ENCODE measurements at regions not wholly inside any gene's neighbourhood (a gene's known extent, or its start where the extent isn't known, plus 50 kb on each side); places are given as distances from the start of the nearest gene placed in this dataset.

DNA sequence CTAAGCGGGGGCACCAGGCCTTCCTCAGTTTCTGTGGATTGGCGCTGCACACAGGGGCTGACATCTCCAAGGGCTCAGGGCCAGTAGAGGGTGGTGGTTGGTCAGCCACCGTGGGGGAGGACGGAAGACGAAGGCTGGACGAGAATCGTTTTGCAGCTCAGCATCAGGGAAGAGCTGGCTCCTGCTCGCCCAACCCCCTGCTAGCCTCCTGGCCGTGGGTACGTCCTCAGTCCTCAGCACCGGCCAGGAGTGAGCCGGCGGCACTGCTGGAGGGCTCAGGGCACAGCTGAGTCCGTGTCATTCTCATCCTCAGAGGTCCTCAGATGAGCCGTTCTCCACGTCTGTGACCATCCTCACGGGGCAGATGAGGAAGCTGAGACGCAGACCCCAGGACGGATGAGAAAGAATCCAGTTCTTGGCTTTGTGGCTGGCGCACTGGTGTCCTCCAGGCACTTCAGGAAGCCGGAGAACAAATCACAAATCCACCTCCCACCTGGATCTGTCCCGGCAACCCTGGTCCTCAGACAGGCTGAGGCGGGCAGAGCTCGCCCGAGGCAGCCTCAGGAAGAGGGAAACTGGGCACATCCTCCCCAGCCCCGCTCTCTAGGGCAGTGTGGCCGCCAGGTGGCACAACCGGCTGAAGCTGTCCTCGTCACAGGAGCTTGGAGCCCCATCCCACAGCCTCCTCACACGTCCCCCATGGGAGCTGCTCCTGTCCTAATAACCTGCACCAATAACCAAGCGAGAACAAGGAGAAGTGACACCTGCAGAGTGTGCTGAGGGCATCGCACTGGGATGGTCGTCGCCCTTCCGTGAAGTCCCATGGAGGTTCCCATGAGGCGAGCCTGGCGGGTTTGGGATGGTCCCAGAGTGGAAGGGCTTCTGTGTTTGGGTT is 393.7 kb downstream of the BRD1 start:
- DNase-seq (ENCODE audit: extremely low read depth, insufficient read length): no peak
- no peaks in the 10 kb centered on the region; the same call in 1 of the 2 replicates for H3K27me3 ChIP-seq (replicated peaks; ENCODE audit: control insufficient read depth, insufficient read depth, low read length)
- H3K36me3 ChIP-seq (ENCODE audit: control insufficient read depth, insufficient read depth, low read length): no peaks in the 10 kb centered on the region
- TF ChIP-seq, protein P1, sequence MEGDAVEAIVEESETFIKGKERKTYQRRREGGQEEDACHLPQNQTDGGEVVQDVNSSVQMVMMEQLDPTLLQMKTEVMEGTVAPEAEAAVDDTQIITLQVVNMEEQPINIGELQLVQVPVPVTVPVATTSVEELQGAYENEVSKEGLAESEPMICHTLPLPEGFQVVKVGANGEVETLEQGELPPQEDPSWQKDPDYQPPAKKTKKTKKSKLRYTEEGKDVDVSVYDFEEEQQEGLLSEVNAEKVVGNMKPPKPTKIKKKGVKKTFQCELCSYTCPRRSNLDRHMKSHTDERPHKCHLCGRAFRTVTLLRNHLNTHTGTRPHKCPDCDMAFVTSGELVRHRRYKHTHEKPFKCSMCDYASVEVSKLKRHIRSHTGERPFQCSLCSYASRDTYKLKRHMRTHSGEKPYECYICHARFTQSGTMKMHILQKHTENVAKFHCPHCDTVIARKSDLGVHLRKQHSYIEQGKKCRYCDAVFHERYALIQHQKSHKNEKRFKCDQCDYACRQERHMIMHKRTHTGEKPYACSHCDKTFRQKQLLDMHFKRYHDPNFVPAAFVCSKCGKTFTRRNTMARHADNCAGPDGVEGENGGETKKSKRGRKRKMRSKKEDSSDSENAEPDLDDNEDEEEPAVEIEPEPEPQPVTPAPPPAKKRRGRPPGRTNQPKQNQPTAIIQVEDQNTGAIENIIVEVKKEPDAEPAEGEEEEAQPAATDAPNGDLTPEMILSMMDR (IDR thresholded peaks at IDR 0.05; ENCODE audit: insufficient read depth, low read length, poor library complexity, severe bottlenecking): peak; percentile 29
- H3K4me3 ChIP-seq (replicated peaks; ENCODE audit: low read depth, low read length): no peak overlapping the region

DNA sequence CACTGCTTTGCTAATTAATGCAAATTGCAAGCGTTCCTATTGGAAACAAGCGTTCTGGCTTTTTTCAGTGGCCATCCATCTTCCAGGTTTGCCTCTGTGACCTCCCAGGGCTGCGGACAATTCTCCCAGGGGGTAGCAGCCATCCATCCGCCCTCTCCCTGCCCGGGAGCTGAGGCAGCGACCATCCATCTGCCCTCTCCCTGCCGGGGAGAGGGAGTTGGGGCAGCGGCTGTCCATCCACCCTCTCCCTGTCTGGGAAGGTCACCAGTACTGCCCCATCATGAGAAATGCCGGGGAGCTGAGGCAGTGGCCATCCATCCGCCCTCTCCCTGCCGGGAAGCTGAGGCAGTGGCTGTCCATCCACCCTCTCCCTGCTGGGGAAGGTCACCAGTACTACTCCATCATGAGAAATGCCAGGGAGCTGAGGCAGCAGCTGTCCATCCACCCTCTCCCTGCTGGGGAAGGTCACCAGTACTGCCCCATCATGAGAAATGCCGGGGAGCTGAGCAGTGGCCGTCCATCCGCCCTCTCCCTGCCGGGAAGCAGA is 394.7 kb downstream of the BRD1 start:
- no peak overlapping the region for H3K4me3 ChIP-seq (replicated peaks; ENCODE audit: low read depth, low read length)

DNA sequence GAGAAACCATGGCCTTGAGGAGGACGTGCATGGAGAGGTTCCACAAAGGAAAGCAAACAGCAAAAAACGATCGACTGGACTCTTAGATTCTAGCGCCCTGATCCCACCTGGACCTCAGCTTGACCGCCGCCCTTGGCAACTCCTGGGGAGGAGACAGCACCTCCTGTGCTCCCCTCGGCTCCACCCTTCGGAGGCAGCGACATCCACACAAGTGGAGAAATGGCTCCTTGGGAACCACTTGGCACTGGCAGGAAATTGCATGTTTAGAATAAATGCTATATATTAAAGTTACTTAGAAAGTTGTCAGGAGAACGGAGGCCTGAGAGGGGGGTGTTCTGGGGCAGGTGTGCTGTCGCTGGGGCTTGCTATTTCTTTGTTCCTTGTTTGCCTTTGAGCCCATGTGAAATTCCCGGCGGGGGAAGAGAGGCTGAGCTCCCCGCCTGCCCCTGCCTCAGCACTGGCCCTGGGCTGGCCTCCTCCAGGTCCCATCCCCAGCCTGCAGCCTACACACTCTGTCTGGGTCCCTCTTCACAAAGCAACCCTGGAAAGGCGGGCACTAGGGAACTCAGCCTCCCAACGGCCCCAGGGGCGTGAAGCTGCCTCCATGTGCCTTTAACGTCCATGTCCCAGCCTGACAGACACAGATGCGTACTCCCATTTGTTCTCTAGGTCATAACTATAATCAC is 395.3 kb downstream of the BRD1 start:
- TF ChIP-seq, protein P1 (IDR thresholded peaks at IDR 0.05; ENCODE audit: insufficient read depth, low read length, poor library complexity, severe bottlenecking): no peak
- DNase-seq (ENCODE audit: extremely low read depth, insufficient read length): no peak
- no peak overlapping the region for H3K4me3 ChIP-seq (replicated peaks; ENCODE audit: low read depth, low read length)

More for the DNA sequence above, 394.7 kb downstream of the BRD1 start:
- TF ChIP-seq, protein P1 (IDR thresholded peaks at IDR 0.05; ENCODE audit: insufficient read depth, low read length, poor library complexity, severe bottlenecking): no peak
- no peak for DNase-seq (ENCODE audit: extremely low read depth, insufficient read length)
- H3K36me3 ChIP-seq (ENCODE audit: control insufficient read depth, insufficient read depth, low read length): no peaks in the 10 kb centered on the region
- no peaks in the 10 kb centered on the region; the same call in 1 of the 2 replicates for H3K27me3 ChIP-seq (replicated peaks; ENCODE audit: control insufficient read depth, insufficient read depth, low read length)

DNA sequence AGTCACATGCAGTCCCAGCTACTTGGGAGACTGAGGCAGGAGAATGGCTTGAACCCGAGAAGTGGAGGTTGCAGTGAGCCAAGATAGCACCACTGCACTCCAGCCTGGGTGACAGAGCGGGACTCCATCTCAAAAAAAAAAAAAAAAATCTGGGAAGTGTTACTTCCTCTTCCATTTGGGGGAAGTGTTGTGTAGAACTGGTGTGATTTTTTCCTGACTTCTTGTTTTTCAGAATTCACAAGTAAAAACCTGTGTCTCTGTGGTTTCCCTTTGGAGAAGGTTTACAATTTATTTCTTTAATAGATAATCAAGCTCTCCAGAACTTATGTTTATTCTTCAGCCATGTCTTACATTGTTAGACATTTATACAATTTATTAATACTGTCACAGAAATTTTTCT is 396.1 kb downstream of the BRD1 start:
- no peaks in the 10 kb centered on the region; the same call in 1 of the 2 replicates for H3K27me3 ChIP-seq (replicated peaks; ENCODE audit: control insufficient read depth, insufficient read depth, low read length)
- DNase-seq (ENCODE audit: extremely low read depth, insufficient read length): no peak
- TF ChIP-seq, protein P1 (IDR thresholded peaks at IDR 0.05; ENCODE audit: insufficient read depth, low read length, poor library complexity, severe bottlenecking): no peak

More for the DNA sequence above, 395.3 kb downstream of the BRD1 start:
- H3K27me3 ChIP-seq (replicated peaks; ENCODE audit: control insufficient read depth, insufficient read depth, low read length): no peaks in the 10 kb centered on the region; the same call in 1 of the 2 replicates
- no peaks in the 10 kb centered on the region for H3K36me3 ChIP-seq (ENCODE audit: control insufficient read depth, insufficient read depth, low read length)

DNA sequence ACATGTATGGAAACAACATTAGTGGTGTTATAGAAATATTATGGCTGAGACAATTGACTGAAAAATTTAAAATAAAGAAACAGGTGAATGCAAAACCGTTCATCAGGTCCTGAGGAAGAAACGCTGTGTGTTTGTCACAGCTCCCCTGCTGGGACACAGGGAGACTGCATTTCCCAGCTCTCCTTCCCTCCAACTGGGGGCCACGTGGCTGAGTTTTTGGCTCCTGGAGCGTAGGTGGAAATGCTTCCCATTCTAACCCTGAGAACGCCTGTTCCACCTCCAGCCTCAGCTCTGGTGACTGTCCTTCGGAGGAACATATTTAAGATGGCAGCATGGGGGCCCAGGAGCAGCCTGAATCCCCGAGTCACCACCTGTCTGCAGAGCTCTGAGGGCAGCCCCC is 398.6 kb downstream of the BRD1 start:
- Histone ChIP-seq H3K27me3 (replicated peaks; ENCODE audit: control insufficient read depth, insufficient read depth, low read length) (no peaks in the 10 kb centered on the region; the same call in 1 of the 2 replicates), H3K36me3 (ENCODE audit: control insufficient read depth, insufficient read depth, low read length) (no peaks in the 10 kb centered on the region), H3K4me3 (replicated peaks; ENCODE audit: low read depth, low read length) (no peak overlapping the region)
- no peak for DNase-seq (ENCODE audit: extremely low read depth, insufficient read length)
- TF ChIP-seq, protein P1 (IDR thresholded peaks at IDR 0.05; ENCODE audit: insufficient read depth, low read length, poor library complexity, severe bottlenecking): no peak

More for the DNA sequence above, 396.1 kb downstream of the BRD1 start:
- H3K36me3 ChIP-seq (ENCODE audit: control insufficient read depth, insufficient read depth, low read length): no peaks in the 10 kb centered on the region
- H3K4me3 ChIP-seq (replicated peaks; ENCODE audit: low read depth, low read length): no peak overlapping the region
